ENCODE measurements at regions not wholly inside any gene's neighbourhood (a gene's known extent, or its start where the extent isn't known, plus 50 kb on each side); places are given as distances from the start of the nearest gene placed in this dataset.

- no peak for DNase-seq
Observed at GRCh38 chr18:43482600-43482999, 205.3 kb upstream of the SYT4 start.

GRCh38 chr18:43484710-43485109, 207.4 kb upstream of the SYT4 start:
- no peak for DNase-seq

- no peak for DNase-seq
Observed at GRCh38 chr18:43485545-43485963, 208.3 kb upstream of the SYT4 start.

- DNase-seq = no peak
Observed at GRCh38 chr18:43486462-43486861, 209.2 kb upstream of the SYT4 start.

- DNase-seq = no peak
Observed at GRCh38 chr18:43501099-43501498, 223.8 kb upstream of the SYT4 start.

- no peak for DNase-seq
Observed at GRCh38 chr18:43506935-43507334, 229.6 kb upstream of the SYT4 start.

- no peak for DNase-seq
Observed at GRCh38 chr18:43507842-43508481, 230.7 kb upstream of the SYT4 start.

GRCh38 chr18:43514747-43515146, 237.5 kb upstream of the SYT4 start:
- no peak for DNase-seq

GRCh38 chr18:43515481-43515880, 238.2 kb upstream of the SYT4 start:
- no peak for DNase-seq

GRCh38 chr18:43524260-43524659, 247.0 kb upstream of the SYT4 start:
- no peak for DNase-seq

- DNase-seq = no peak
Observed at GRCh38 chr18:43525169-43525568, 247.9 kb upstream of the SYT4 start.

- DNase-seq = no peak
Observed at GRCh38 chr18:43526426-43527145, 249.3 kb upstream of the SYT4 start.

- DNase-seq = no peak
Observed at GRCh38 chr18:43531438-43531837, 254.1 kb upstream of the SYT4 start.

GRCh38 chr18:43533371-43533770, 256.1 kb upstream of the SYT4 start:
- no peak for DNase-seq

GRCh38 chr18:43534511-43534910, 257.2 kb upstream of the SYT4 start:
- no peak for DNase-seq

- no peak for DNase-seq
Observed at GRCh38 chr18:43539862-43540261, 262.6 kb upstream of the SYT4 start.

- DNase-seq = no peak
Observed at GRCh38 chr18:43542016-43542415, 264.7 kb upstream of the SYT4 start.

GRCh38 chr18:43543236-43543635, 265.9 kb upstream of the SYT4 start:
- DNase-seq = no peak

- DNase-seq = no peak
Observed at GRCh38 chr18:43547456-43547855, 270.2 kb upstream of the SYT4 start.

GRCh38 chr18:43559507-43559906, 282.2 kb upstream of the SYT4 start:
- DNase-seq = no peak

GRCh38 chr18:43563780-43564179, 286.5 kb upstream of the SYT4 start:
- DNase-seq = peak; percentile 32

- no peak for DNase-seq
Observed at GRCh38 chr18:43570593-43570992, 293.3 kb upstream of the SYT4 start.

- DNase-seq = peak; percentile 8
Observed at GRCh38 chr18:43571078-43571689, 293.9 kb upstream of the SYT4 start.

- no peak for DNase-seq
Observed at GRCh38 chr18:43572163-43572562, 294.9 kb upstream of the SYT4 start.
